ENCODE measurements at regions not wholly inside any gene's neighbourhood (a gene's known extent, or its start where the extent isn't known, plus 50 kb on each side); places are given as distances from the start of the nearest gene placed in this dataset.

DNA sequence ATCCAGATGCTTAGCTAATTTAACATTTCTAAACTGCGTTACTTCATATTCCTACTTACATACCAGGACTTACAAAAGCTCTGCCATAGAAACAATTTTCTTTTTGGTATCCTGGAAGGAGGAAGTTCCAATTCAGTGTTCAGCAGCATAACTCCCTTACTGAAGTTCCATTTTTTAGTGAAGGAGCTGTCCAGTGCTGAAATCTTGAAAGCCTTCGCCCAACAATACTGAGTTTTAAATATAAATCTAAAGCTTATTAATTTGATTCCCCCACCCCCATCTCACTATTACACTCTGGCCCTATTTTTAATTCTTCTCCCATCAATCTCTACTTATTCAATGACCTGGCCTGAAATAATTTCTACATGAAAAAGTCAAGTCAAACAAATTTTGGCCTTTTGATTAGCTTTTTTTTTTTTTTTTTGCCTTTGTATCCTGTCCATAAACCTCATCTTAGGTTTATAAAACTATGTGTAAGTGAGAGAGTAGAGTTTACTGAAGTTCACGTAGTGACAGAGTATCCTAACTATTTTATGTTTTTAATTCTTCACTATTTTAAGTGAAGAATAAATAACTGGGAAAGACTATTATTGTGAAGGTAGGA is 323.0 kb upstream of the PLD5 start (continued):
- TF ChIP-seq ZNF660 (CRISPR knock-in tag; IDR thresholded peaks at IDR 0.05; ENCODE audit: borderline replicate concordance, low read depth), result no peak
- TF ChIP-seq ZNF256 (CRISPR knock-in tag; conservative IDR thresholded peaks at IDR 0.05), result no peak
- no peak for TF ChIP-seq ZNF12 (CRISPR knock-in tag; IDR thresholded peaks at IDR 0.05)
- TF ChIP-seq, protein P1, sequence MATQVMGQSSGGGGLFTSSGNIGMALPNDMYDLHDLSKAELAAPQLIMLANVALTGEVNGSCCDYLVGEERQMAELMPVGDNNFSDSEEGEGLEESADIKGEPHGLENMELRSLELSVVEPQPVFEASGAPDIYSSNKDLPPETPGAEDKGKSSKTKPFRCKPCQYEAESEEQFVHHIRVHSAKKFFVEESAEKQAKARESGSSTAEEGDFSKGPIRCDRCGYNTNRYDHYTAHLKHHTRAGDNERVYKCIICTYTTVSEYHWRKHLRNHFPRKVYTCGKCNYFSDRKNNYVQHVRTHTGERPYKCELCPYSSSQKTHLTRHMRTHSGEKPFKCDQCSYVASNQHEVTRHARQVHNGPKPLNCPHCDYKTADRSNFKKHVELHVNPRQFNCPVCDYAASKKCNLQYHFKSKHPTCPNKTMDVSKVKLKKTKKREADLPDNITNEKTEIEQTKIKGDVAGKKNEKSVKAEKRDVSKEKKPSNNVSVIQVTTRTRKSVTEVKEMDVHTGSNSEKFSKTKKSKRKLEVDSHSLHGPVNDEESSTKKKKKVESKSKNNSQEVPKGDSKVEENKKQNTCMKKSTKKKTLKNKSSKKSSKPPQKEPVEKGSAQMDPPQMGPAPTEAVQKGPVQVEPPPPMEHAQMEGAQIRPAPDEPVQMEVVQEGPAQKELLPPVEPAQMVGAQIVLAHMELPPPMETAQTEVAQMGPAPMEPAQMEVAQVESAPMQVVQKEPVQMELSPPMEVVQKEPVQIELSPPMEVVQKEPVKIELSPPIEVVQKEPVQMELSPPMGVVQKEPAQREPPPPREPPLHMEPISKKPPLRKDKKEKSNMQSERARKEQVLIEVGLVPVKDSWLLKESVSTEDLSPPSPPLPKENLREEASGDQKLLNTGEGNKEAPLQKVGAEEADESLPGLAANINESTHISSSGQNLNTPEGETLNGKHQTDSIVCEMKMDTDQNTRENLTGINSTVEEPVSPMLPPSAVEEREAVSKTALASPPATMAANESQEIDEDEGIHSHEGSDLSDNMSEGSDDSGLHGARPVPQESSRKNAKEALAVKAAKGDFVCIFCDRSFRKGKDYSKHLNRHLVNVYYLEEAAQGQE (IDR thresholded peaks at IDR 0.05; ENCODE audit: borderline replicate concordance in 1 of 2, low read depth in 1 of 2, low read length in 2 of 2), result peak; percentile 40 to 95
- TF ChIP-seq, protein P2, sequence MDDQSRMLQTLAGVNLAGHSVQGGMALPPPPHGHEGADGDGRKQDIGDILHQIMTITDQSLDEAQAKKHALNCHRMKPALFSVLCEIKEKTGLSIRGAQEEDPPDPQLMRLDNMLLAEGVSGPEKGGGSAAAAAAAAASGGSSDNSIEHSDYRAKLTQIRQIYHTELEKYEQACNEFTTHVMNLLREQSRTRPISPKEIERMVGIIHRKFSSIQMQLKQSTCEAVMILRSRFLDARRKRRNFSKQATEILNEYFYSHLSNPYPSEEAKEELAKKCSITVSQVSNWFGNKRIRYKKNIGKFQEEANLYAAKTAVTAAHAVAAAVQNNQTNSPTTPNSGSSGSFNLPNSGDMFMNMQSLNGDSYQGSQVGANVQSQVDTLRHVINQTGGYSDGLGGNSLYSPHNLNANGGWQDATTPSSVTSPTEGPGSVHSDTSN (CRISPR knock-in tag; IDR thresholded peaks at IDR 0.05; ENCODE audit: borderline replicate concordance), result no peak
- peak; percentile 93 for TF ChIP-seq EHMT2 (IDR thresholded peaks at IDR 0.05; ENCODE audit: borderline replicate concordance, low read depth, low read length)
- TF ChIP-seq FOXO1 (CRISPR knock-in tag; IDR thresholded peaks at IDR 0.05), result no peak
- no peak for TF ChIP-seq HCFC1 (IDR thresholded peaks at IDR 0.05; ENCODE audit: low read depth, low read length)
- TF ChIP-seq ZNF350 (CRISPR knock-in tag; IDR thresholded peaks at IDR 0.05; ENCODE audit: borderline replicate concordance, low read depth), result no peak
- no peak for TF ChIP-seq SRSF4 (IDR thresholded peaks at IDR 0.05; ENCODE audit: low read depth, low read length, poor library complexity, severe bottlenecking)
- TF ChIP-seq ZNF331 (CRISPR knock-in tag; IDR thresholded peaks at IDR 0.05), result no peak
- no peak for TF ChIP-seq WIZ (CRISPR knock-in tag; IDR thresholded peaks at IDR 0.05)
